Epidermal melanocyte (primary cell): ENCODE measurements at regions not wholly inside any gene's neighbourhood (a gene's known extent, or its start where the extent isn't known, plus 50 kb on each side); places are given as distances from the start of the nearest gene placed in this dataset.
"Not testable (repeated sequence)": the region's sequence is repeated elsewhere in the genome, so short reads cannot be mapped to it uniquely, and the experiment has no call there.

Experiments used
- DNase-seq: peaks from one replicate; pipeline ENCODE4 v3.0.0; 2011; ENCODE audit warnings: low spot score; ENCODE audit not compliant: insufficient read length

- no peak for DNase-seq
Measured at GRCh38 chr3:24684506-24685023, 189.9 kb upstream of the THRB start.

GRCh38 chr3:24686808-24687207, 192.2 kb upstream of the THRB start:
- no peak for DNase-seq

- no peak for DNase-seq
Measured at GRCh38 chr3:24687671-24688070, 193.0 kb upstream of the THRB start.

GRCh38 chr3:24688446-24689148, 193.9 kb upstream of the THRB start:
- no peak for DNase-seq

- DNase-seq: no peak
Measured at GRCh38 chr3:24689353-24689752, 194.7 kb upstream of the THRB start.

- no peak for DNase-seq
Measured at GRCh38 chr3:24690777-24691176, 196.1 kb upstream of the THRB start.

- not testable (repeated sequence) for DNase-seq
Measured at GRCh38 chr3:24699078-24699477, 204.4 kb upstream of the THRB start.

- DNase-seq: peak; percentile 34
Measured at GRCh38 chr3:24704496-24704895, 209.8 kb upstream of the THRB start.

GRCh38 chr3:24707936-24708335, 213.3 kb upstream of the THRB start:
- no peak for DNase-seq

GRCh38 chr3:24709956-24710355, 215.3 kb upstream of the THRB start:
- no peak for DNase-seq

GRCh38 chr3:24713516-24713915, 218.9 kb upstream of the THRB start:
- DNase-seq: no peak

GRCh38 chr3:24714436-24714835, 219.8 kb upstream of the THRB start:
- no peak for DNase-seq

GRCh38 chr3:24715171-24715792, 220.6 kb upstream of the THRB start:
- DNase-seq: no peak

- DNase-seq: no peak
Measured at GRCh38 chr3:24722087-24722486, 227.4 kb upstream of the THRB start.

- no peak for DNase-seq
Measured at GRCh38 chr3:24725514-24726255, 231.0 kb upstream of the THRB start.

- no peak for DNase-seq
Measured at GRCh38 chr3:24726423-24726822, 231.8 kb upstream of the THRB start.

GRCh38 chr3:24730173-24730572, 235.5 kb upstream of the THRB start:
- DNase-seq: no peak

- DNase-seq: no peak
Measured at GRCh38 chr3:24734019-24734418, 239.4 kb upstream of the THRB start.

- DNase-seq: no peak
Measured at GRCh38 chr3:24736701-24737100, 242.1 kb upstream of the THRB start.

GRCh38 chr3:24740326-24740725, 245.7 kb upstream of the THRB start:
- no peak for DNase-seq

- no peak for DNase-seq
Measured at GRCh38 chr3:24741506-24741905, 246.9 kb upstream of the THRB start.

- DNase-seq: no peak
Measured at GRCh38 chr3:24748520-24748919, 253.9 kb upstream of the THRB start.
